ENCODE measurements at regions not wholly inside any gene's neighbourhood (a gene's known extent, or its start where the extent isn't known, plus 50 kb on each side); places are given as distances from the start of the nearest gene placed in this dataset.

DNA sequence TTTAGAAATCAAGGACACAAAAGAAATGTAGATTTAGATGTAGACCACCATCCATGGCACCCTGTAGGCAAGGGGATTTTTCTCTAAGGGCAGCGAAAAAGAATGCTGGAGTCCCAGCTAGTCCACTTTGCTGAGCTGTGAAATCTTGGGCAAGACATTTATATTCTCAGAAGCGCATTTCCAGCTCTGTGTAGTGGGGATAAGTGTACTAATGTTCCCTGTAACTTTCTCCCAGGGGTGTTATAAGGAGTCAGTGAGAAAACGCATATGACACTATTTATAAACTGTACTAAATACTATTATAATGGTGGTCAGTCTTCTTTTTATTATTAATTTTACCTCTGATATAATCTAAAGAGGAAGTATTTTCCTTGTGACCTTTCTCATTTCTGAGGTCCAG, 133.4 kb upstream of the FRMD6 start:
- Histone ChIP-seq H3K27ac (replicated peaks) (no peak overlapping the region), H3K4me3 (replicated peaks; ENCODE audit: insufficient read depth, low read length) (no peak overlapping the region), H3K27me3 (ENCODE audit: insufficient read depth, poor library complexity, severe bottlenecking) (peaks cover 6% of the 10 kb centered on the region)
- DNase-seq (ENCODE audit: low read depth in 1 of 2, low spot score in 1 of 2), result no peak
- TF ChIP-seq SPI1 (IDR thresholded peaks at IDR 0.05; ENCODE audit: borderline replicate concordance, low read depth), result no peak
- TF ChIP-seq, protein P1, sequence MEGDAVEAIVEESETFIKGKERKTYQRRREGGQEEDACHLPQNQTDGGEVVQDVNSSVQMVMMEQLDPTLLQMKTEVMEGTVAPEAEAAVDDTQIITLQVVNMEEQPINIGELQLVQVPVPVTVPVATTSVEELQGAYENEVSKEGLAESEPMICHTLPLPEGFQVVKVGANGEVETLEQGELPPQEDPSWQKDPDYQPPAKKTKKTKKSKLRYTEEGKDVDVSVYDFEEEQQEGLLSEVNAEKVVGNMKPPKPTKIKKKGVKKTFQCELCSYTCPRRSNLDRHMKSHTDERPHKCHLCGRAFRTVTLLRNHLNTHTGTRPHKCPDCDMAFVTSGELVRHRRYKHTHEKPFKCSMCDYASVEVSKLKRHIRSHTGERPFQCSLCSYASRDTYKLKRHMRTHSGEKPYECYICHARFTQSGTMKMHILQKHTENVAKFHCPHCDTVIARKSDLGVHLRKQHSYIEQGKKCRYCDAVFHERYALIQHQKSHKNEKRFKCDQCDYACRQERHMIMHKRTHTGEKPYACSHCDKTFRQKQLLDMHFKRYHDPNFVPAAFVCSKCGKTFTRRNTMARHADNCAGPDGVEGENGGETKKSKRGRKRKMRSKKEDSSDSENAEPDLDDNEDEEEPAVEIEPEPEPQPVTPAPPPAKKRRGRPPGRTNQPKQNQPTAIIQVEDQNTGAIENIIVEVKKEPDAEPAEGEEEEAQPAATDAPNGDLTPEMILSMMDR (IDR thresholded peaks at IDR 0.05; ENCODE audit: insufficient read depth, low read length), result no peak
- no peak for TF ChIP-seq POLR2AphosphoS5 (IDR thresholded peaks at IDR 0.05; ENCODE audit: low read depth)
- TF ChIP-seq, protein P2, sequence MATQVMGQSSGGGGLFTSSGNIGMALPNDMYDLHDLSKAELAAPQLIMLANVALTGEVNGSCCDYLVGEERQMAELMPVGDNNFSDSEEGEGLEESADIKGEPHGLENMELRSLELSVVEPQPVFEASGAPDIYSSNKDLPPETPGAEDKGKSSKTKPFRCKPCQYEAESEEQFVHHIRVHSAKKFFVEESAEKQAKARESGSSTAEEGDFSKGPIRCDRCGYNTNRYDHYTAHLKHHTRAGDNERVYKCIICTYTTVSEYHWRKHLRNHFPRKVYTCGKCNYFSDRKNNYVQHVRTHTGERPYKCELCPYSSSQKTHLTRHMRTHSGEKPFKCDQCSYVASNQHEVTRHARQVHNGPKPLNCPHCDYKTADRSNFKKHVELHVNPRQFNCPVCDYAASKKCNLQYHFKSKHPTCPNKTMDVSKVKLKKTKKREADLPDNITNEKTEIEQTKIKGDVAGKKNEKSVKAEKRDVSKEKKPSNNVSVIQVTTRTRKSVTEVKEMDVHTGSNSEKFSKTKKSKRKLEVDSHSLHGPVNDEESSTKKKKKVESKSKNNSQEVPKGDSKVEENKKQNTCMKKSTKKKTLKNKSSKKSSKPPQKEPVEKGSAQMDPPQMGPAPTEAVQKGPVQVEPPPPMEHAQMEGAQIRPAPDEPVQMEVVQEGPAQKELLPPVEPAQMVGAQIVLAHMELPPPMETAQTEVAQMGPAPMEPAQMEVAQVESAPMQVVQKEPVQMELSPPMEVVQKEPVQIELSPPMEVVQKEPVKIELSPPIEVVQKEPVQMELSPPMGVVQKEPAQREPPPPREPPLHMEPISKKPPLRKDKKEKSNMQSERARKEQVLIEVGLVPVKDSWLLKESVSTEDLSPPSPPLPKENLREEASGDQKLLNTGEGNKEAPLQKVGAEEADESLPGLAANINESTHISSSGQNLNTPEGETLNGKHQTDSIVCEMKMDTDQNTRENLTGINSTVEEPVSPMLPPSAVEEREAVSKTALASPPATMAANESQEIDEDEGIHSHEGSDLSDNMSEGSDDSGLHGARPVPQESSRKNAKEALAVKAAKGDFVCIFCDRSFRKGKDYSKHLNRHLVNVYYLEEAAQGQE (IDR thresholded peaks at IDR 0.05; ENCODE audit: insufficient replicate concordance, low read depth), result no peak
- TF ChIP-seq GABPA (IDR thresholded peaks at IDR 0.05; ENCODE audit: low read depth), result no peak

DNA sequence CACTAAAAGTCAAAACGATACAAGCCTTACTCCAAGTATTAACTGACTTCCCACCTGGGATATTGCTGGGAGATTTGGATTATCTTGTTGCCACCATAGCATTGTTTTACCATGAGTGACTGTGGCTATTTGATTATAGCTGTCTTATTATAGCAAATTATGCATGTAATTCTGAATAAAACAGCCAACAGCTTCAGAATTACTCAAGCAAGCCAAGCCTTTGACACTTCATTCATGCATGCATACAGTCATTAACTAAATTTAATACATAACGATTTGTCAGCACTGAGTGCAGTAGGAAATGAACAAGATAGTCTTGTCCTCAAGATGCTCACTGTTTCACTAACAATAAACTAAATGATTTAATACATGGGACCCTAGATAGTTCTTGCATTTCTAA, 133.0 kb upstream of the FRMD6 start:
- Histone ChIP-seq H3K4me3 (replicated peaks; ENCODE audit: insufficient read depth, low read length) (no peak overlapping the region), H3K27me3 (ENCODE audit: insufficient read depth, poor library complexity, severe bottlenecking) (peaks cover 6% of the 10 kb centered on the region), H3K27ac (replicated peaks) (no peak overlapping the region)
- DNase-seq (ENCODE audit: low read depth in 1 of 2, low spot score in 1 of 2), result no peak
- TF ChIP-seq, protein P1 (IDR thresholded peaks at IDR 0.05; ENCODE audit: insufficient read depth, low read length), result no peak
- TF ChIP-seq, protein P2 (IDR thresholded peaks at IDR 0.05; ENCODE audit: insufficient replicate concordance, low read depth), result no peak
- TF ChIP-seq SPI1 (IDR thresholded peaks at IDR 0.05; ENCODE audit: borderline replicate concordance, low read depth) (no peak), GABPA (IDR thresholded peaks at IDR 0.05; ENCODE audit: low read depth) (no peak), POLR2AphosphoS5 (IDR thresholded peaks at IDR 0.05; ENCODE audit: low read depth) (no peak)

DNA sequence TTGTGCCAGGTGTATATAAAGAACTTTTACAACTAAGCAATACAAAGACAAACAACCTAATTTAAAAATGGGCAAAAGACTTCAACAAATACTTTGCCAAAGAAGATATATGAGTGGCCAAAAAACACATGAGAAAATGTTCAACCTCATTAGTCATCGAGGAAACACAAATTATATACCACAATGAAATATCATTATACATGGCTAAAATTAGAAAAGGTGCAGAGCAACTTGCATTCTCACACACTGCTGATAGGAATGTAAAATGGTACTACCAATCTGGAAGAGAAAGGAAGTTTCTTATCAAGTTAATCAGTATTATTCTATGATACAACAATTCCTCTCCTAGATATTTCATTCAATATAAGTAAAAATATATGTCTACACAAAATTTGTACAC, 131.6 kb upstream of the FRMD6 start:
- Histone ChIP-seq H3K4me3 (replicated peaks; ENCODE audit: insufficient read depth, low read length) (no peak overlapping the region), H3K27me3 (ENCODE audit: insufficient read depth, poor library complexity, severe bottlenecking) (peaks cover 6% of the 10 kb centered on the region), H3K27ac (replicated peaks) (no peak overlapping the region)
- DNase-seq (ENCODE audit: low read depth in 1 of 2, low spot score in 1 of 2), result no peak
- TF ChIP-seq, protein P1 (IDR thresholded peaks at IDR 0.05; ENCODE audit: insufficient read depth, low read length), result no peak
- TF ChIP-seq POLR2AphosphoS5 (IDR thresholded peaks at IDR 0.05; ENCODE audit: low read depth) (no peak), GABPA (IDR thresholded peaks at IDR 0.05; ENCODE audit: low read depth) (no peak), SPI1 (IDR thresholded peaks at IDR 0.05; ENCODE audit: borderline replicate concordance, low read depth) (no peak)
- TF ChIP-seq, protein P2 (IDR thresholded peaks at IDR 0.05; ENCODE audit: insufficient replicate concordance, low read depth), result no peak
